Neural cell (in vitro differentiated cells): ENCODE measurements at regions not wholly inside any gene's neighbourhood (a gene's known extent, or its start where the extent isn't known, plus 50 kb on each side); places are given as distances from the start of the nearest gene placed in this dataset.

ENCODE experiments used
- EP300 ChIP-seq: fragments of 450-650 bp; conservative IDR thresholded peaks from 2 replicates; pipeline ENCODE4 v1.6.1; 2014; ENCODE audit warnings: antibody characterized with exemption, mild to moderate bottlenecking, moderate library complexity; ENCODE audit not compliant: poor library complexity, severe bottlenecking
- EZH2 ChIP-seq: fragments of 200-600, 300-800 bp; shearing (Covaris generic), sonication (generic); IDR thresholded peaks from 2 replicates; pipeline ENCODE4 v1.6.1; 2014; ENCODE audit warnings: antibody characterized with exemption, low read length, borderline replicate concordance, mild to moderate bottlenecking; ENCODE audit not compliant: insufficient read depth, poor library complexity, severe bottlenecking
- POLR2AphosphoS5 ChIP-seq: IDR thresholded peaks from 2 replicates; pipeline ENCODE4 v1.6.1; 2012
- RAD21 ChIP-seq: fragments of 450-650 bp; conservative IDR thresholded peaks from 2 replicates; pipeline ENCODE4 v1.6.1; 2014; ENCODE audit warnings: antibody characterized with exemption, mild to moderate bottlenecking, moderate library complexity
- REST ChIP-seq: IDR thresholded peaks from 2 replicates; pipeline ENCODE4 v1.6.1; 2012; ENCODE audit warnings: borderline replicate concordance
- TAF1 ChIP-seq: IDR thresholded peaks from 2 replicates; pipeline ENCODE4 v1.6.1; 2012; ENCODE audit warnings: low read depth
- TF ChIP-seq, protein P1 (sequence below): fragments of 450-650 bp; IDR thresholded peaks from 2 replicates; pipeline ENCODE4 v1.5.1; 2014; ENCODE audit warnings: antibody characterized with exemption, mild to moderate bottlenecking, moderate library complexity; ENCODE audit not compliant: poor library complexity, severe bottlenecking

DNA sequence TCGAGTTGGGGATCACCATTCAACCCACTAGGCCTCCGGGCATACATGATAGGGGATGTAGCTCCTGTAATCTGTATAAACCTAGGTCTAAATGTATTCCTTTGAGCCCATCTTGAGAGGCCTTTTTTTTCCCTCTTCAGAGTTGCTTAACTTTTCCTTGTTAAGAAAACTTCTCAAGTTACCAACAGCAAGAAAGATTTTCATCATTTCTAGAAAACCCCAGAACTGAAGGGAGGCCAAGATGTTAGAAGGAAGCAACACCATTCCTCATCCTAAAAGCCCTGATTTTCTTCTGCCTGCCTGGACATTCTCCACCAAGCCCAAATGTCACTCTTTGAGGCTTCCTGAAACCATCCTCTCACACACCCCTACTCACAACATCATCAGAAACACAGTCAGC lies 79.4 kb downstream of the TMPRSS5 start:
- TF ChIP-seq RAD21 (no peak), POLR2AphosphoS5 (no peak), REST (no peak), EP300 (no peak), TAF1 (no peak), EZH2 (no peak)
- TF ChIP-seq, protein P1, sequence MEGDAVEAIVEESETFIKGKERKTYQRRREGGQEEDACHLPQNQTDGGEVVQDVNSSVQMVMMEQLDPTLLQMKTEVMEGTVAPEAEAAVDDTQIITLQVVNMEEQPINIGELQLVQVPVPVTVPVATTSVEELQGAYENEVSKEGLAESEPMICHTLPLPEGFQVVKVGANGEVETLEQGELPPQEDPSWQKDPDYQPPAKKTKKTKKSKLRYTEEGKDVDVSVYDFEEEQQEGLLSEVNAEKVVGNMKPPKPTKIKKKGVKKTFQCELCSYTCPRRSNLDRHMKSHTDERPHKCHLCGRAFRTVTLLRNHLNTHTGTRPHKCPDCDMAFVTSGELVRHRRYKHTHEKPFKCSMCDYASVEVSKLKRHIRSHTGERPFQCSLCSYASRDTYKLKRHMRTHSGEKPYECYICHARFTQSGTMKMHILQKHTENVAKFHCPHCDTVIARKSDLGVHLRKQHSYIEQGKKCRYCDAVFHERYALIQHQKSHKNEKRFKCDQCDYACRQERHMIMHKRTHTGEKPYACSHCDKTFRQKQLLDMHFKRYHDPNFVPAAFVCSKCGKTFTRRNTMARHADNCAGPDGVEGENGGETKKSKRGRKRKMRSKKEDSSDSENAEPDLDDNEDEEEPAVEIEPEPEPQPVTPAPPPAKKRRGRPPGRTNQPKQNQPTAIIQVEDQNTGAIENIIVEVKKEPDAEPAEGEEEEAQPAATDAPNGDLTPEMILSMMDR: no peak
